ENCODE measurements at regions not wholly inside any gene's neighbourhood (a gene's known extent, or its start where the extent isn't known, plus 50 kb on each side); places are given as distances from the start of the nearest gene placed in this dataset.

DNA sequence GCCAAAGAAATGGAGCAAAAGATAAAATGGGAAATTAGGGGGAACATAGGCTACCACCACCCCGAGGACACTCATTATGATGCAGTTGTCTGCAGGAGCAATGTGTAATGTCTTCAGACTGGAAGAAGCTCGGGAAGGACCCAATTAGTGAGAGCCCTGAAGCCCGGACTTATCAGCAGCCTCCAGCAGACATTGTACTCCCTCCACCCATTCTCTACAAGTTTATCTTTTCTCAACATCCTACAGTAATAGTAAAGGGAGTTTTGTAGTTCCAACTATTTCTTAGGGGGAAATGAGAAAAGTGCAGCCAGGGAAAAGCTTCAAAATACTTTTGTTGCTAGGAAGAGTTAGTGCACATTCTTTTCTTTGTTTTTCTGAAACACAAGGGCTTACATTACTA lies 657.3 kb upstream of the COBL start:
- TF ChIP-seq BHLHE40 (IDR thresholded peaks at IDR 0.05; ENCODE audit: borderline replicate concordance): no peak
- TF ChIP-seq TARDBP (IDR thresholded peaks at IDR 0.05): no peak
- TF ChIP-seq FOXA1 (IDR thresholded peaks at IDR 0.05): no peak
- TF ChIP-seq, protein P1, sequence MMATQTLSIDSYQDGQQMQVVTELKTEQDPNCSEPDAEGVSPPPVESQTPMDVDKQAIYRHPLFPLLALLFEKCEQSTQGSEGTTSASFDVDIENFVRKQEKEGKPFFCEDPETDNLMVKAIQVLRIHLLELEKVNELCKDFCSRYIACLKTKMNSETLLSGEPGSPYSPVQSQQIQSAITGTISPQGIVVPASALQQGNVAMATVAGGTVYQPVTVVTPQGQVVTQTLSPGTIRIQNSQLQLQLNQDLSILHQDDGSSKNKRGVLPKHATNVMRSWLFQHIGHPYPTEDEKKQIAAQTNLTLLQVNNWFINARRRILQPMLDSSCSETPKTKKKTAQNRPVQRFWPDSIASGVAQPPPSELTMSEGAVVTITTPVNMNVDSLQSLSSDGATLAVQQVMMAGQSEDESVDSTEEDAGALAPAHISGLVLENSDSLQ (IDR thresholded peaks at IDR 0.05): no peak
- TF ChIP-seq SP1 (IDR thresholded peaks at IDR 0.05): no peak
- no peak for TF ChIP-seq ZNF384 (IDR thresholded peaks at IDR 0.05)
- no peak for TF ChIP-seq LEF1 (IDR thresholded peaks at IDR 0.05; ENCODE audit: borderline replicate concordance)
- no peak for TF ChIP-seq FOXK2 (IDR thresholded peaks at IDR 0.05)
- TF ChIP-seq FOXM1 (IDR thresholded peaks at IDR 0.05; ENCODE audit: borderline replicate concordance): no peak
- no peak for TF ChIP-seq CTBP1 (IDR thresholded peaks at IDR 0.05; ENCODE audit: borderline replicate concordance)
- no peak for TF ChIP-seq ARNT (IDR thresholded peaks at IDR 0.05)
- no peak for TF ChIP-seq HDGF (IDR thresholded peaks at IDR 0.05; ENCODE audit: borderline replicate concordance)
- TF ChIP-seq SUZ12 (IDR thresholded peaks at IDR 0.05): no peak

Data from HEK293T (cell line).